Astrocyte of the spinal cord (primary cell): ENCODE measurements at regions not wholly inside any gene's neighbourhood (a gene's known extent, or its start where the extent isn't known, plus 50 kb on each side); places are given as distances from the start of the nearest gene placed in this dataset.

Source experiments
- DNase-seq: peaks from one replicate; pipeline ENCODE4 v3.0.0; 2011; ENCODE audit warnings: low read depth, low spot score
- H3K4me3 ChIP-seq: 2 replicates; pipeline ENCODE4 v1.5.1; 2011; ENCODE audit warnings: low read depth, mild to moderate bottlenecking, low read length, moderate library complexity
- in situ Hi-C: cut with HindIII; loops from 2 replicates; pipeline ENCODE4 v1.10.0; 2017; ENCODE audit warnings: low sequenced_read_pairs
- TF ChIP-seq, protein P1 (sequence below): IDR thresholded peaks from 2 replicates; pipeline ENCODE4 v1.5.1; 2012; ENCODE audit warnings: low read depth, mild to moderate bottlenecking, low read length, inconsistent platforms

DNA sequence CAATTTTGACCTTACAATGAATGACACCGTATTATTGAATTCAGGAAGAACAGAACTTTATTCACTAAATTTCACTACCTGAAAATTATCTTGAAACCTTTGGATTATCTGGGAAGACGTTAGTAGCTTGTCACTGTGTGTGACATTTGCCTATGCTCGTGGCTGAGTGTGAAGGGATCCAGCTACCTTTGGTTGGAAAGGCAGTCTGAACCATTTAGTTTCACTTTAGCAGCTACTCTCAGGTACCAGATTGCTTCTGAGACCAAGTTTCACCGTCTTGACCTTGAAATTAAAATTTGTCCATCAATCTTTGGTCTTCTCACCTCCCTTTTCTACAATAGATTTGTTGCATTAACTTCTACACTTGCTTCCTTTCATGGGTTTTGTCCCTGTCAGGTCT is 637.5 kb downstream of the MBD2 start:
- no peak for DNase-seq
- TF ChIP-seq, protein P1, sequence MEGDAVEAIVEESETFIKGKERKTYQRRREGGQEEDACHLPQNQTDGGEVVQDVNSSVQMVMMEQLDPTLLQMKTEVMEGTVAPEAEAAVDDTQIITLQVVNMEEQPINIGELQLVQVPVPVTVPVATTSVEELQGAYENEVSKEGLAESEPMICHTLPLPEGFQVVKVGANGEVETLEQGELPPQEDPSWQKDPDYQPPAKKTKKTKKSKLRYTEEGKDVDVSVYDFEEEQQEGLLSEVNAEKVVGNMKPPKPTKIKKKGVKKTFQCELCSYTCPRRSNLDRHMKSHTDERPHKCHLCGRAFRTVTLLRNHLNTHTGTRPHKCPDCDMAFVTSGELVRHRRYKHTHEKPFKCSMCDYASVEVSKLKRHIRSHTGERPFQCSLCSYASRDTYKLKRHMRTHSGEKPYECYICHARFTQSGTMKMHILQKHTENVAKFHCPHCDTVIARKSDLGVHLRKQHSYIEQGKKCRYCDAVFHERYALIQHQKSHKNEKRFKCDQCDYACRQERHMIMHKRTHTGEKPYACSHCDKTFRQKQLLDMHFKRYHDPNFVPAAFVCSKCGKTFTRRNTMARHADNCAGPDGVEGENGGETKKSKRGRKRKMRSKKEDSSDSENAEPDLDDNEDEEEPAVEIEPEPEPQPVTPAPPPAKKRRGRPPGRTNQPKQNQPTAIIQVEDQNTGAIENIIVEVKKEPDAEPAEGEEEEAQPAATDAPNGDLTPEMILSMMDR = no peak
- in situ Hi-C loops = no loop called here
- H3K4me3 ChIP-seq = no peak overlapping the region
